ENCODE measurements at regions not wholly inside any gene's neighbourhood (a gene's known extent, or its start where the extent isn't known, plus 50 kb on each side); places are given as distances from the start of the nearest gene placed in this dataset.

DNA sequence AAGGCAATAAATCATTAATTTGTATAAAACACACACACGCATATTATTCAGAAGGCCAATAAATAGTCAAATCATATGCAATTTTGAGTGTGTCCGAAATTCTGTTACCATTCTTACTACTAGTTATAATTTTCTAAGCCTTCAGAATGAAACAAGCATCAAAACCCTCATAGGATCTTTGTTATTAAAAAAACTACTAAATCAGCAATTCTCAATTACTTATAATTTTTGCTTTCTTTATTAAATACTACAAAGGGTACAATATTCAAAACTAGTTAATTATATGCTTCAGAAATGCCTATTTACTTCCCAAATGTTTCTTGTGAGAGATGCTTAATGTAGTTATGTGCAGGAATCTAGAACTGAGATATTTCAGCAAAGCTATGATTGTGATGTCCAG lies 413.1 kb upstream of the KIF2B start:
- POLR2A ChIA-PET (ENCODE audit: unreplicated experiment), result no interaction called here
- Histone ChIP-seq H3K4me1 (ENCODE audit: control insufficient read depth, insufficient read depth, low read length) (no peaks in the 10 kb centered on the region), H2BK120ac (ENCODE audit: low read depth, low read length) (no peak overlapping the region), H3K4ac (ENCODE audit: low read depth, low read length) (no peak overlapping the region), H2BK5ac (ENCODE audit: low read depth, low read length, poor library complexity, severe bottlenecking) (no peak overlapping the region), H4K8ac (ENCODE audit: low read depth in 2 of 2, low read length in 2 of 2) (no peak overlapping the region), H3K36me3 (ENCODE audit: control insufficient read depth, insufficient read depth, low read length) (no peaks in the 10 kb centered on the region), H3K18ac (ENCODE audit: low read depth, low read length) (no peak overlapping the region), H2BK20ac (ENCODE audit: low read depth, low read length) (no peak overlapping the region), H3K9me3 (ENCODE audit: control insufficient read depth, insufficient read depth, low read length) (peaks cover 2% of the 10 kb centered on the region; the same call in 1 of the 2 replicates), H2AFZ (replicated peaks; ENCODE audit: low read length, poor library complexity) (no peak overlapping the region), H3K4me2 (ENCODE audit: low read depth, low read length) (no peak overlapping the region), H4K20me1 (ENCODE audit: insufficient read depth, low read length) (no peaks in the 10 kb centered on the region), H3K9ac (ENCODE audit: low read depth, low read length) (no peak overlapping the region), H4K91ac (ENCODE audit: insufficient read depth, low read depth, low read length) (no peak overlapping the region), H2AK5ac (ENCODE audit: low read depth, low read length) (no peak overlapping the region), H3K23ac (ENCODE audit: low read depth, low read length) (no peak overlapping the region), H3K27ac (ENCODE audit: insufficient read depth, low read length) (no peak overlapping the region), H2AK9ac (replicated peaks; ENCODE audit: low read depth, low read length, poor library complexity) (no peak overlapping the region), H2BK15ac (ENCODE audit: low read depth, low read length) (no peak overlapping the region), H3K27me3 (ENCODE audit: control insufficient read depth, insufficient read depth, low read length) (no peaks in the 10 kb centered on the region), H3K4me3 (ENCODE audit: insufficient read depth, low read depth, low read length) (no peak overlapping the region), H3K14ac (replicated peaks; ENCODE audit: low read depth, low read length) (no peak overlapping the region), H3K79me1 (ENCODE audit: low read depth in 1 of 2, low read length in 2 of 2) (no peaks in the 10 kb centered on the region), H4K5ac (ENCODE audit: low read depth, low read length) (no peak overlapping the region), H3K56ac (ENCODE audit: extremely low read depth, insufficient read depth, low read length) (no peak overlapping the region), H3K9me1 (ENCODE audit: insufficient read depth, low read length) (no peaks in the 10 kb centered on the region)
- dilution Hi-C loops (cut with HindIII; ENCODE audit: low sequenced_read_pairs, unreplicated experiment) (no loop called here), intact Hi-C loops (cut with micrococcal nuclease) (no loop called here), in situ Hi-C loops (cut with MboI; ENCODE audit: low sequenced_read_pairs) (no loop called here)
- CTCF ChIA-PET, result interaction anchor here (0.8 kb wide), 1 partner anchor 12 kb away, joined by 3 read pairs; no protein-coding TSS in a partner anchor
- no TSS peak for BruUV-seq (replicated peaks)
- no peak for DNase-seq
- WGBS, 2 experiments (ENCODE audit: extremely low coverage in 2 of 2, insufficient read length in 1 of 2), result no CpG with 5 or more reads among the region's 2 CpGs
- TF ChIP-seq FOS (IDR thresholded peaks at IDR 0.05; ENCODE audit: low read depth, low read length) (no peak), MAFK (IDR thresholded peaks at IDR 0.05; ENCODE audit: low read depth, low read length) (no peak), CEBPB (IDR thresholded peaks at IDR 0.05; ENCODE audit: low read depth, low read length) (no peak), SMC3 (IDR thresholded peaks at IDR 0.05; ENCODE audit: low read depth, low read length) (no peak), RFX5 (IDR thresholded peaks at IDR 0.05; ENCODE audit: low read depth, low read length) (no peak), MAZ (IDR thresholded peaks at IDR 0.05; ENCODE audit: borderline replicate concordance, low read depth, low read length) (no peak), CHD1 (IDR thresholded peaks at IDR 0.05; ENCODE audit: low read depth, low read length) (no peak), RAD21 (IDR thresholded peaks at IDR 0.05; ENCODE audit: low read length) (no peak), RCOR1 (IDR thresholded peaks at IDR 0.05; ENCODE audit: insufficient replicate concordance, low read length) (no peak), BHLHE40 (IDR thresholded peaks at IDR 0.05; ENCODE audit: low read depth, low read length) (no peak), NFE2L2 (IDR thresholded peaks at IDR 0.05; ENCODE audit: low read depth, low read length) (no peak), POLR2A (IDR thresholded peaks at IDR 0.05; ENCODE audit: low read depth, low read length) (no peak), MXI1 (IDR thresholded peaks at IDR 0.05; ENCODE audit: borderline replicate concordance, low read depth, low read length) (no peak)
- TF ChIP-seq, protein P1, sequence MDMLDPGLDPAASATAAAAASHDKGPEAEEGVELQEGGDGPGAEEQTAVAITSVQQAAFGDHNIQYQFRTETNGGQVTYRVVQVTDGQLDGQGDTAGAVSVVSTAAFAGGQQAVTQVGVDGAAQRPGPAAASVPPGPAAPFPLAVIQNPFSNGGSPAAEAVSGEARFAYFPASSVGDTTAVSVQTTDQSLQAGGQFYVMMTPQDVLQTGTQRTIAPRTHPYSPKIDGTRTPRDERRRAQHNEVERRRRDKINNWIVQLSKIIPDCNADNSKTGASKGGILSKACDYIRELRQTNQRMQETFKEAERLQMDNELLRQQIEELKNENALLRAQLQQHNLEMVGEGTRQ (IDR thresholded peaks at IDR 0.05; ENCODE audit: low read depth, low read length), result no peak
- TF ChIP-seq, protein P2, sequence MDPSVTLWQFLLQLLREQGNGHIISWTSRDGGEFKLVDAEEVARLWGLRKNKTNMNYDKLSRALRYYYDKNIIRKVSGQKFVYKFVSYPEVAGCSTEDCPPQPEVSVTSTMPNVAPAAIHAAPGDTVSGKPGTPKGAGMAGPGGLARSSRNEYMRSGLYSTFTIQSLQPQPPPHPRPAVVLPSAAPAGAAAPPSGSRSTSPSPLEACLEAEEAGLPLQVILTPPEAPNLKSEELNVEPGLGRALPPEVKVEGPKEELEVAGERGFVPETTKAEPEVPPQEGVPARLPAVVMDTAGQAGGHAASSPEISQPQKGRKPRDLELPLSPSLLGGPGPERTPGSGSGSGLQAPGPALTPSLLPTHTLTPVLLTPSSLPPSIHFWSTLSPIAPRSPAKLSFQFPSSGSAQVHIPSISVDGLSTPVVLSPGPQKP (IDR thresholded peaks at IDR 0.05; ENCODE audit: borderline replicate concordance, low read depth, low read length), result no peak
- TF ChIP-seq, protein P3, sequence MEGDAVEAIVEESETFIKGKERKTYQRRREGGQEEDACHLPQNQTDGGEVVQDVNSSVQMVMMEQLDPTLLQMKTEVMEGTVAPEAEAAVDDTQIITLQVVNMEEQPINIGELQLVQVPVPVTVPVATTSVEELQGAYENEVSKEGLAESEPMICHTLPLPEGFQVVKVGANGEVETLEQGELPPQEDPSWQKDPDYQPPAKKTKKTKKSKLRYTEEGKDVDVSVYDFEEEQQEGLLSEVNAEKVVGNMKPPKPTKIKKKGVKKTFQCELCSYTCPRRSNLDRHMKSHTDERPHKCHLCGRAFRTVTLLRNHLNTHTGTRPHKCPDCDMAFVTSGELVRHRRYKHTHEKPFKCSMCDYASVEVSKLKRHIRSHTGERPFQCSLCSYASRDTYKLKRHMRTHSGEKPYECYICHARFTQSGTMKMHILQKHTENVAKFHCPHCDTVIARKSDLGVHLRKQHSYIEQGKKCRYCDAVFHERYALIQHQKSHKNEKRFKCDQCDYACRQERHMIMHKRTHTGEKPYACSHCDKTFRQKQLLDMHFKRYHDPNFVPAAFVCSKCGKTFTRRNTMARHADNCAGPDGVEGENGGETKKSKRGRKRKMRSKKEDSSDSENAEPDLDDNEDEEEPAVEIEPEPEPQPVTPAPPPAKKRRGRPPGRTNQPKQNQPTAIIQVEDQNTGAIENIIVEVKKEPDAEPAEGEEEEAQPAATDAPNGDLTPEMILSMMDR (conservative IDR thresholded peaks at IDR 0.05; ENCODE audit: low read depth, low read length), result no peak
- ATAC-seq (ENCODE audit: low read depth), result no peak

All from IMR-90 (cell line).